Spleen (tissue), 7 donors: ENCODE measurements at regions not wholly inside any gene's neighbourhood (a gene's known extent, or its start where the extent isn't known, plus 50 kb on each side); places are given as distances from the start of the nearest gene placed in this dataset.

Experiments
- CTCF ChIP-seq, 11 experiments: fragments of 200-600 bp in 7 of 11; fragments of 450-650 bp in 4 of 11; sonication (generic) in 4 of 11; IDR thresholded peaks in 8 of 11; conservative IDR thresholded peaks in 3 of 11; 1 replicate in 7 of 11; 2 replicates in 4 of 11; pipeline versions ENCODE4 v1.4.0 to v1.8.0; 2016 to 2021; ENCODE audit warnings: antibody characterized with exemption in 11 of 11, inconsistent platforms in 4 of 11, mild to moderate bottlenecking in 1 of 11
- POLR2A ChIP-seq, 3 donors: fragments of 450-650 bp; IDR thresholded peaks; one replicate each; pipeline ENCODE4 v1.5.1; 2017; ENCODE audit warnings: antibody characterized with exemption in 3 of 3, mild to moderate bottlenecking in 1 of 3
- POLR2AphosphoS5 ChIP-seq, 3 donors: sonication (generic); formaldehyde crosslinking; IDR thresholded peaks; one replicate each; pipeline ENCODE4 v1.5.1; 2017; ENCODE audit warnings: antibody characterized with exemption in 3 of 3
- donor health status: DM: no; HTN: no; CAD: no; lungs with moderate emphysema.
- donor health status: DM: no; HTN: no; CAD: no.
- donor health status: DM: no; HTN: no; CAD: no.

GRCh38 chr5:162242416-162242815, 174.8 kb downstream of the GABRG2 start:
- TF ChIP-seq POLR2A (IDR thresholded peaks at IDR 0.05) = no peak
- no peak for TF ChIP-seq CTCF (IDR thresholded peaks at IDR 0.05 in 8 of 11, conservative IDR thresholded peaks at IDR 0.05 in 3 of 11)
- no peak for TF ChIP-seq POLR2AphosphoS5 (IDR thresholded peaks at IDR 0.05)
